ENCODE measurements at regions not wholly inside any gene's neighbourhood (a gene's known extent, or its start where the extent isn't known, plus 50 kb on each side); places are given as distances from the start of the nearest gene placed in this dataset.

DNA sequence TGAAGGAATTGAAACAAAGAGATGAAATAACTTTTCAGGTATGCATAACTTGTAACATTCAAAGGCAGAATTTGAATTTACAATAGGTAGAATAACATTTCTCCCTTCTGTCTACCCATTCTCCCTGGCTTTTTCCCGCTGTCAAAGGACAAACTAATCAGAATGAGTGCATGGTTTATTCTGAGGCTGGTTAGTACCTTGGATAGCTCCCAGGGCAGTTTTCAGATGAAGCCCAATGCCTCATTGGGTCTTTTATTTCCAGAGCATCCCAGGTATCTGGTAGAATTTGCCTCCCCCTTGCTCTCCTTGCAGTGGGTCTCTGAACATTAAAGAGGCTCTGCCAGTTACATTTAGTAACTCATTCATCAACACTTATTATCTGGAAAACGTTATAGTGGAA lies 665.5 kb downstream of the BCKDHB start:
- intact Hi-C loops (cut with micrococcal nuclease): no loop called here
- H3K36me3 Mint-ChIP-seq (ENCODE audit: insufficient read depth, unreplicated experiment): no peaks in the 10 kb centered on the region
- no peaks in the 10 kb centered on the region for H3K4me1 Mint-ChIP-seq (ENCODE audit: insufficient read depth, unreplicated experiment)
- no peaks in the 10 kb centered on the region for H3K9me3 Mint-ChIP-seq (ENCODE audit: unreplicated experiment)
- H3K27ac Mint-ChIP-seq (ENCODE audit: low read depth, unreplicated experiment): no peak overlapping the region
- ChIA-PET POLR2A (no interaction called here), CTCF (no interaction called here)
- no peak overlapping the region for H3K4me3 Mint-ChIP-seq (ENCODE audit: unreplicated experiment)
- BruUV-seq (replicated peaks): no TSS peak
- TF ChIP-seq, protein P1, sequence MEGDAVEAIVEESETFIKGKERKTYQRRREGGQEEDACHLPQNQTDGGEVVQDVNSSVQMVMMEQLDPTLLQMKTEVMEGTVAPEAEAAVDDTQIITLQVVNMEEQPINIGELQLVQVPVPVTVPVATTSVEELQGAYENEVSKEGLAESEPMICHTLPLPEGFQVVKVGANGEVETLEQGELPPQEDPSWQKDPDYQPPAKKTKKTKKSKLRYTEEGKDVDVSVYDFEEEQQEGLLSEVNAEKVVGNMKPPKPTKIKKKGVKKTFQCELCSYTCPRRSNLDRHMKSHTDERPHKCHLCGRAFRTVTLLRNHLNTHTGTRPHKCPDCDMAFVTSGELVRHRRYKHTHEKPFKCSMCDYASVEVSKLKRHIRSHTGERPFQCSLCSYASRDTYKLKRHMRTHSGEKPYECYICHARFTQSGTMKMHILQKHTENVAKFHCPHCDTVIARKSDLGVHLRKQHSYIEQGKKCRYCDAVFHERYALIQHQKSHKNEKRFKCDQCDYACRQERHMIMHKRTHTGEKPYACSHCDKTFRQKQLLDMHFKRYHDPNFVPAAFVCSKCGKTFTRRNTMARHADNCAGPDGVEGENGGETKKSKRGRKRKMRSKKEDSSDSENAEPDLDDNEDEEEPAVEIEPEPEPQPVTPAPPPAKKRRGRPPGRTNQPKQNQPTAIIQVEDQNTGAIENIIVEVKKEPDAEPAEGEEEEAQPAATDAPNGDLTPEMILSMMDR (IDR thresholded peaks at IDR 0.05; ENCODE audit: unreplicated experiment): no peak
- peak; percentile 56 for DNase-seq (ENCODE audit: unreplicated experiment)
- H3K27me3 Mint-ChIP-seq (ENCODE audit: insufficient read depth, unreplicated experiment): no peaks in the 10 kb centered on the region

DNA sequence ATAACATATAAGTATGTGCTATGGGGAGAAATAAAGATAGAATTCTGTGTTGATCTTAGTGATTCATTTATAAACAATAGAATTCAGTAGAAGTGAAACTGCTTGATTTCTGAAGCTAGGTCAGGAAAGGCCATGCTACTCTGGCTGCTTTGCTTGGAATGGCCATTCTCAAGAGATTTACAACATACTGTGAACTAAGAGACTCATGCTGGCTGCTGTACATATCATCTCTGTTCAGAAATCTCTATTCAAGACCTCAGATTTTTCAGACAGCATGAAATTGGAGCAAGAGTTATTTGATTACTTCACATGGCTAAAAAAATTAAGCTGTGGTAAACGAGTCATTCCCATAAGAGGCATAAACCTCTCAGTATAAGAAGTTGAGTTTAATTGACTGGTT lies 662.6 kb downstream of the BCKDHB start:
- H3K27me3 Mint-ChIP-seq (ENCODE audit: insufficient read depth, unreplicated experiment): no peaks in the 10 kb centered on the region
- no TSS peak for BruUV-seq (replicated peaks)
- TF ChIP-seq, protein P1 (IDR thresholded peaks at IDR 0.05; ENCODE audit: unreplicated experiment): no peak

DNA sequence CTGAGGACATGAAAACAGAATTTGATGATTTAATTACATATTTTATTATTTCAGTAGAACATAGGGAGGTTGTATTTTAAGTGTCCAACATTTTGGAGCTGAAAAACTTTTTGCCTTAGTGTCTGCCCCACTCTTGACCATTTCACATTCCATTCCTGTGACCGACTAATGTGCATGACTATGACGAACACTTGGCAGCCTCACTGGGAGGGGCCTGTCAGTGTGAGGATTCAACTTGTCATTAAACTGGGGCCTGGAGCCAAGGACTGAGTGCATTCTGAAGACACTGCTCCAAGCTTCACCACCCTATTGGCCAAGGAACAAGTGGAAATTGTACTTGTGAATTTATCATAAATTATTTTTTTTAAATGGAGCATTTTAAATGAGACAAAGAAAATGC lies 661.3 kb downstream of the BCKDHB start:
- Mint-ChIP-seq H3K27me3 (ENCODE audit: insufficient read depth, unreplicated experiment) (no peaks in the 10 kb centered on the region), H3K27ac (ENCODE audit: low read depth, unreplicated experiment) (no peak overlapping the region), H3K4me1 (ENCODE audit: insufficient read depth, unreplicated experiment) (no peaks in the 10 kb centered on the region), H3K4me3 (ENCODE audit: unreplicated experiment) (no peak overlapping the region), H3K9me3 (ENCODE audit: unreplicated experiment) (no peaks in the 10 kb centered on the region), H3K36me3 (ENCODE audit: insufficient read depth, unreplicated experiment) (no peaks in the 10 kb centered on the region)
- TF ChIP-seq, protein P1 (IDR thresholded peaks at IDR 0.05; ENCODE audit: unreplicated experiment): no peak
- intact Hi-C loops (cut with micrococcal nuclease): no loop called here
- CTCF ChIA-PET: interaction anchor here (1.6 kb wide), 1 partner anchor 1273 kb away, joined by 4 read pairs; no protein-coding TSS in a partner anchor
- POLR2A ChIA-PET: interaction anchor here (0.7 kb wide), 1 partner anchor 1376 kb away, joined by 3 read pairs; no protein-coding TSS in a partner anchor
- no TSS peak for BruUV-seq (replicated peaks)
- peak; percentile 64 for DNase-seq (ENCODE audit: unreplicated experiment)

More for the DNA sequence above, 662.6 kb downstream of the BCKDHB start:
- no peak for DNase-seq (ENCODE audit: unreplicated experiment)
- no peaks in the 10 kb centered on the region for H3K4me1 Mint-ChIP-seq (ENCODE audit: insufficient read depth, unreplicated experiment)
- intact Hi-C loops (cut with micrococcal nuclease): no loop called here
- no peaks in the 10 kb centered on the region for H3K9me3 Mint-ChIP-seq (ENCODE audit: unreplicated experiment)
- ChIA-PET CTCF (interaction anchor here (1.1 kb wide), 1 partner anchor 27 kb away, joined by 4 read pairs; no protein-coding TSS in a partner anchor), POLR2A (no interaction called here)
- H3K27ac Mint-ChIP-seq (ENCODE audit: low read depth, unreplicated experiment): no peak overlapping the region
- H3K36me3 Mint-ChIP-seq (ENCODE audit: insufficient read depth, unreplicated experiment): no peaks in the 10 kb centered on the region
- no peak overlapping the region for H3K4me3 Mint-ChIP-seq (ENCODE audit: unreplicated experiment)

DNA sequence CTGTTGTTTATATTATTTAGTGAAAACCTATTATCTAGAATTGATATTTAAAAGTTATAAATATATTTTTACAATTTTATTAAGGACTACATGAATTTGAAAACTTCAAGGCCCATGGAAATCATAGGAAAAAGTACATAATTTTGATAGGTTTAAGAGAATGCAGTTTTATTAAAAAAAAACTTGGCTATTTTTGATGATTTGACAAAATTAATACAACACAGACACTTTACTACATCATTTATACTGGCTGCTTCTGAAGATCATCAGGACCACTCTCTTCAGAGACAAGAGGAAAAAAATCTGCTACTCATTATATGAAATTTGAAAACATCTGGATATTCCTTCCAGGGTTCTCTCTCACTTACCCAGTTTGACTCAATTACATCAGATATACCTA lies 637.7 kb downstream of the BCKDHB start:
- no peak for DNase-seq (ENCODE audit: unreplicated experiment)
- intact Hi-C loops (cut with micrococcal nuclease): loop anchor here (5.0 to 10.0 kb wide), 2 partner anchors 139 to 1008 kb away; partner anchors contain the start of gene TENT5A
- ChIA-PET CTCF (interaction anchor here (0.6 kb wide), 1 partner anchor 527 kb away, joined by 4 read pairs; no protein-coding TSS in a partner anchor), POLR2A (no interaction called here)
- no peaks in the 10 kb centered on the region for H3K27me3 Mint-ChIP-seq (ENCODE audit: insufficient read depth, unreplicated experiment)
- no peaks in the 10 kb centered on the region for H3K36me3 Mint-ChIP-seq (ENCODE audit: insufficient read depth, unreplicated experiment)
- BruUV-seq (replicated peaks): no TSS peak
- H3K4me3 Mint-ChIP-seq (ENCODE audit: unreplicated experiment): no peak overlapping the region
- TF ChIP-seq, protein P1 (IDR thresholded peaks at IDR 0.05; ENCODE audit: unreplicated experiment): no peak
- no peak overlapping the region for H3K27ac Mint-ChIP-seq (ENCODE audit: low read depth, unreplicated experiment)
- H3K9me3 Mint-ChIP-seq (ENCODE audit: unreplicated experiment): peaks cover 12% of the 10 kb centered on the region
- no peaks in the 10 kb centered on the region for H3K4me1 Mint-ChIP-seq (ENCODE audit: insufficient read depth, unreplicated experiment)

All from MCF 10A (cell line).